RPMI7951 (cell line): ENCODE measurements at regions not wholly inside any gene's neighbourhood (a gene's known extent, or its start where the extent isn't known, plus 50 kb on each side); places are given as distances from the start of the nearest gene placed in this dataset.
A peak's percentile ranks its signal among the peaks of the same experiment; 100 is the strongest.
"Not testable (repeated sequence)": the region's sequence is repeated elsewhere in the genome, so short reads cannot be mapped to it uniquely, and the experiment has no call there.

ENCODE experiments used
- DNase-seq: peaks from one replicate; pipeline ENCODE4 v3.0.0-alpha.2; 2012; ENCODE audit warnings: low read depth

DNA sequence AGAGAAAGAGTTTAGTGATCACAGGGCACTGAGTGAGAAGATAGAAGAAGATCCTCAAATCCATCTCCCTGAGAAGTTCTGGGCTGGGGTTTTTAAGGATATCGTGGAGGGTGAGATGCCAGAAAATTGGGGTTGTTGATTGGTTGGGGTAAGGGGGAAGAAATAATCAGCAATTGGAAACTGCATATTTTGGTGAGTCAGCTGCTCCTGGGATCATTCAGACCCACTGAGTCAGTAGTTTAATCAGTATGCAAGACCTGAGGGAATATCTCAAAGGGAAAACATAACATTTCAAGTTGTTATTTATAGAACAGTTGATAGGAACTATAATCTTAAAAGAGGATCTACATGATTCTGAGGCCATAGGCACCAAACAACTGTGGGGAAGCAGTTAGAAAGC lies 183.4 kb downstream of the FCRL5 start:
- not testable (repeated sequence) for DNase-seq

- DNase-seq, result no peak
Measured at GRCh38 chr1:157368363-157368762, 184.0 kb downstream of the FCRL5 start.

GRCh38 chr1:157367870-157368269 lies 184.4 kb downstream of the FCRL5 start:
- DNase-seq, result no peak

- DNase-seq, result no peak
Measured at GRCh38 chr1:157367091-157367739, 185.1 kb downstream of the FCRL5 start.

DNA sequence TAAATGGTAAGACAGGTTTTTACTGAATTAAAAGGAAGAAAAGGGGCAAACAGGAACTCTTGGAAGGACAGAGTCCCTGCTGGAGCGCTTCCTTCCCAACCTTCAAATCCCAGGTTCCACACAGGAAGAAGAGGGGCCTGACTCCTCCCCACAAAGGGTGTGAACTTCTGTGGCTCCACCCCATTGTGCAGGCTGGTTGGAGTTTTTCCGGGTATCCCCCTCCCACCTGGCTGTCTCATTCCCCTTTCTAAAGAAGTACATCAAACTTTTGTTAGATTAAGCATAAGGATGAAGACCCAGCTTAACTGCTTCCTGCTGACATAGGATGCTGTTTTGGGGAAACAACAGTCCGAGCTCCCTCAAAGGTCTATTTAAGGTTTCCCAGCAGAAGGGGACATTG lies 187.7 kb downstream of the FCRL5 start:
- no peak for DNase-seq

DNA sequence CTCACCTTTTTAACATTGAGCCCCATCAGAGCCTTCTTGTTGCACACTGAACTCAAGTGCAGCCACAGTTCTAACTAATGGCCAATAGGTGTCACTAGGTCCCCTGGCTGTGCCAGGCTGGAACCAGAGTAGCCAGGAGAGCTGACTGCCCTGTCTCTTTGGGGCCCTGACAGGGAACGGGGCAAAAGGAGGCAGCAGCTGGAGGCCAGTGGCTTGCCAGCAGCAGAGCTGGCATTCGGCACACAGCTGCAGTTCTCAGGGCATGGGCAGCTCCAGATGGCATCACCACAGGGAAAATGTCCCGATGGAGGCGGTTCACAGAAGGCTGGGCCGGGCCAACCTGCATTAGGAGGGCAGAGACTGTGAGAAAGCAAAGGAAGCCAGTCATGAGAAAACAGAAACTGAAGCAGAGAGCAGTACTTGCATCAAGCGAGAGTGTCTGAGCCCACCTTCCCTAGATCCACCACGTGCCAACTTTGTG lies 188.6 kb downstream of the FCRL5 start:
- peak; percentile 48 for DNase-seq

- no peak for DNase-seq
Measured at GRCh38 chr1:157360023-157360390, 192.3 kb downstream of the FCRL5 start.

- DNase-seq, result peak; percentile 4
Measured at GRCh38 chr1:157359314-157360022, 192.8 kb downstream of the FCRL5 start.

DNA sequence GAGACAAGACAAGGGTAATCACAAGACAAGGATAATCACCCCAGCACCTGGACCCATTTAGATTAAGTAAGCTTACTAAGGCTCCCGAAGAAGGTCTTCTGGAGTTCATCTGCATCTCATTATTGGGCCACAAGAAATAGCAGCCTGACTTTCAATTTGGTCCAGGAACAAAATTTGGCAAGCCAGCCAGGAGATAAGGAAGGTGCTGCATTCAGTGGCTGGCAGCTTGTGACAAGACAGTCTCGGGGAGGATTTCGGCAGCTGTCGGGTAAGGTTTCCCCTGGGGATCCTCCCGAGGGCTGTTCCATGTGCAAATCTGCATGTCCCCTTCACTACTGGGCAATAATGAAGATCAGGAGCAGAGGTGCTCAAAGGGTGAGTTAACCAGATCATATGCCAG lies 195.2 kb downstream of the FCRL5 start:
- no peak for DNase-seq

DNA sequence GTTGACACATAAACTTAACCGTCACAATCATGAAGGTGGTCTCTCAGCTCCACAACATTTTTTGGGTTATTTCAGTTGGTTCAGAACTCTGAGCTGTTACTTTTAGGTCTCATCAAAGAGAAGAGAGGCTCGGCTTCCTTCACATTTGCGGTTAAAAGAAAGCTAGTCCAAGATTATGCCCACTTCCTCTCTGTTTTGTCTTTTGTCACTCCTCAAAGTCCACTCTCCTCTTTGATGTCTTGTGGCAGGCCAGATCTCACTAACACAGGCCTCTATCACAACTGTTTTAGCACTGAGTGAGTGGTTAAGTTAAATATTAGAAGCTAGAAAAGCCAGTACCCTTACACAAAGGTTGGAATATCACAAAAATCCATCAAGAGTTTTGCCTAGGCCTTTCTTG lies 195.7 kb downstream of the FCRL5 start:
- DNase-seq, result no peak

GRCh38 chr1:157353546-157353945 lies 198.8 kb downstream of the FCRL5 start:
- no peak for DNase-seq

GRCh38 chr1:157352817-157353408 lies 199.4 kb downstream of the FCRL5 start:
- no peak for DNase-seq

DNA sequence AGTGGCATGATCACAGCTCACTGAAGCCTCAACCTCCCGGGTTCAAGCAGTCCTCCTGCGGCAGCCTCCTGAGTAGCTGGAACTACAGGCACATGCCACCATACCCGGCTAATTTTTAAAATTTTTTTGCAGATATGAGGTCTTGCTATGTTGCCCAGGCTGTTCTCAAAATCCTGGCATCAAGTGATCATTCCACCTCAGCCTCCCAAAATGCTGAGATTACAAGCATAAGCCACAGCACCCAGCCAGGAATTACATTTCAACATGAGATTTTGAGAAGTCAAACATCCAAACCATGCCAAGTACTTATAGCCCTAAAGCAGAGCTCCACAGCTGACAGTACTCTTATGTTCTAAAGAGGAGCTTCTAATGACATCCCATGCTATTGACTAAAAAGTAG lies 200.1 kb downstream of the FCRL5 start:
- DNase-seq, result no peak

- DNase-seq, result not testable (repeated sequence)
Measured at GRCh38 chr1:157351800-157352199, 200.5 kb downstream of the FCRL5 start.

DNA sequence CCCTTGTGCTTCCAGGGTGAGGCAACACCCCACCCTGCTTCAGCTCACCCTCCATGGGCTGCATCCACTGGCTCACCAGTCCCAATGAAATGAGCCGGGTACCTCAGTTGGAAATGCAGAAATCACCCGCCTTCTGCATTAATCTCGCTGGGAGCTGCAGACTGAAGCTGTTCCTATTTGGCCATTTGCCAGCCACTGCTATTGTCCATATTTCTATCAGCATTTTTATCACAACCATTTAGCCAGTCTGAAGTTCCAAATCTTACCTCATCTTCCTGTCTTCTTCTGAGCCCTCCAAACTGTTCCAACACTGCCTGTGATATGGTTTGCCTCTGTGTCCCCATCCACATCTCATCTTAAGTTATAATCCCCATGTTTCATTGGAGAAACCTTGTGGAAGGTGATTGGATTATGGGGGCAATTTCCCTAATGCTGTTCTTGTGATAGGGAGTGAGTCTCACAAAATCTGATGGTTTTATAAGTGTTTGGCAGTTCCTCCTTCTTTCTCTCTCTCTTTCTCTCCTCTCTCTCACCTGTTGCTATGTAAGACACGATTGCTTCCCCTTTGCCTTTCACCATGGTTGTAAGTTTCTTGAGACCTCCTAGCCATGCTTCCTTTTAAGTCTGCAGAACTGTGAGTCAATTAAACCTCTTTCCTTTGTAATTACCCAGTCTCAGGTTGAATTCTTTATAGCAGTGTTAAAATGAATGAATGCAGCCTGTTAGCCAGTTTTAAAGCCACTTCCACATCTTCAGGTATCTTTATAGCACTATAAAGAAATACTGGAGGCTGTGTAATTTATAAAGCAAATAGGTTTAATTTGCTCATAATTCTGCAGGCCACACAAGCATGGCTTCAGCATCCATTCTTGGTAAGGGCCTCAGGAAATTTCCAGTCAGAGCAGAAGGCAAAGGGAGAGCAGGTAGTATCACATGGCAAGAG lies 203.5 kb downstream of the FCRL5 start:
- no peak for DNase-seq

DNA sequence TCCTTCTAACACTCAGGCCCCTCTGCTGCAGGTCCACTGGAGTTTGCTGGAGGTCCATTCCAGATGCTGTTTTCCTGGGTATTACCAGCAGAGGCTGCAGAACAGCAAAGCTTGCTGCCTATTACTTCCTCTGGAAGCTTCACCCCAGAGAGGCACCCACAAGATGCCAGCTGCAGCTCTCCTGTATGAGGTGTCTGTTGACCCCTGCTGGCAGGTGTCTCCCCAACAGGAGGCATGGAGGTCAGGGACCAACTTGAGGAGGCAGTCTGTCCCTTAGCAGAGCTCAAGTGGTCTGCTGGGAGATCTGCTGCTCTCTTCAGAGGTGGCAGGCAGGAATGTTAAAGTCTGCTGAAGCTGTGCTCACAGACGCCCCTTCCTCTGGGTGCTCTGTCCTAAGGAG lies 204.8 kb downstream of the FCRL5 start:
- DNase-seq, result no peak

DNA sequence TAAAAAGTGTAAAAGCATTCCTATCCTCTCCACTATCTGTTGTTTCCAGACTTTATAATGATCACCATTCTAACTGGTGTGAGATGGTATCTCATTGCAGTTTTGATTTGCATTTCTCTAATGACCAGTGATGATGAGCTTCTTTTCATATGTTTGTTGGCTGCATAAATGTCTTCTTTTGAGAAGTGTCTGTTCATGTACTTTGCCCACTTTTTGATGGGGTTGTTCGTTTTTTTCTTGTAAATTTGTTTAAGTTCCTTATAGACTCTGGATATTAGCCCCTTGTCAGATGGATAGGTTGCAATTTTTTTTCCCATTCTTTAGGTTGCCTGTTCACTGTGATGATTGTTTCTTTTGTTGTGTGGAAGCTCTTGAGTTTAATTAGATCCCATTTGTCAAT lies 199.6 kb upstream of the ETV3 start:
- not testable (repeated sequence) for DNase-seq

DNA sequence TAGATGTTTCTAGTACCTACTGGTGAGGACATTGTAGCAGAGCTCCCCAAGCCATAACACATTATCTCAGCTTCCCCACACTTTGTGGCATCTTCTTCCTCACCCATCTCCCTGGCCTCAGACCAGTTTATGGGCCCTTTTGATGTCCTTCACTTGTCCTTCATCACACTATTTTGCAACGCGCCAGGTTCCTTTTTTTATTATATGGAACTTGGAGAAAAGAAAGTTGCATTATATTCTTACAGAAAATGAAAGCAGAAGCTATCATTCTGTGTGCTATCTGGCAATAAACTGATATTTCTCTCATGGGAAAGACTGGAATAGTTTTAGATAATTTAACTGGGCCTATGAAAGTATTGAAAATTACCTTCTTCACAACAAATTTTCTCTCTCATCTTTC lies 196.9 kb upstream of the ETV3 start:
- DNase-seq, result no peak

- DNase-seq, result no peak
Measured at GRCh38 chr1:157334041-157334440, 195.8 kb upstream of the ETV3 start.

DNA sequence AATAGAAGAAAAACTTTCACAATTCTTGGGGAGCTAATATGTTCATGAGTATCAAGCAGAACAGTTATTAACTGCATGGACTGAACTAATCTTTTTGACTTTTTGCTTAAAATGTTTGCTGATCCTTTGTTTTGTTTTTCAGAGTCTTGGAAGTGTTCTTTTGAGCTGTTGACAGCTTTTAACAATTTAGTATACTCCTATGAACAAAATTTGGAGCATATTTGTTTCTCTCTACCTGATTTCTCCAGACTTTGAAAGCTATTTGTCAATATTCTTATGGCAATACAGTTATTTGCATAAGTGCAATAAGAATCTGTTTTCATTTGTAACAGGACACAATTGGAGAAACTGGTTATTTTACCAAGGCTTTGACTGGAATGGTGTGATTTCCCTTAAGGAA lies 192.0 kb upstream of the ETV3 start:
- DNase-seq, result not testable (repeated sequence)

- DNase-seq, result not testable (repeated sequence)
Measured at GRCh38 chr1:157328120-157328519, 189.9 kb upstream of the ETV3 start.
